SHP77 treated with DMSO at 0.1 percent for 48 hours (cell line): ENCODE measurements at regions not wholly inside any gene's neighbourhood (a gene's known extent, or its start where the extent isn't known, plus 50 kb on each side); places are given as distances from the start of the nearest gene placed in this dataset.

Source experiments
- DNase-seq: peaks from one replicate; lab custom pipeline; 2025; lab: John Stamatoyannopoulos, UW

- DNase-seq = no peak
These were observed 380.3 kb downstream of the PCNX1 start for GRCh38 chr14:71287567-71287966.

- DNase-seq = no peak
These were observed 382.3 kb downstream of the PCNX1 start for GRCh38 chr14:71289536-71289935.

GRCh38 chr14:71290301-71290700, 383.0 kb downstream of the PCNX1 start:
- DNase-seq = no peak

- no peak for DNase-seq
These were observed 383.8 kb downstream of the PCNX1 start for GRCh38 chr14:71290960-71291466.

- DNase-seq = no peak
These were observed 388.9 kb downstream of the PCNX1 start for GRCh38 chr14:71296184-71296583.

GRCh38 chr14:71300566-71301330, 393.5 kb downstream of the PCNX1 start:
- DNase-seq = no peak

- DNase-seq = no peak
These were observed 394.4 kb downstream of the PCNX1 start for GRCh38 chr14:71301611-71302010.

GRCh38 chr14:71304690-71305089, 397.4 kb downstream of the PCNX1 start:
- no peak for DNase-seq

- no peak for DNase-seq
These were observed 401.4 kb downstream of the PCNX1 start for GRCh38 chr14:71308671-71309070.

GRCh38 chr14:71309756-71310155, 402.5 kb downstream of the PCNX1 start:
- no peak for DNase-seq

GRCh38 chr14:71311061-71311460, 403.8 kb downstream of the PCNX1 start:
- DNase-seq = no peak

- DNase-seq = no peak
These were observed 407.5 kb downstream of the PCNX1 start for GRCh38 chr14:71314717-71315116.

GRCh38 chr14:71317385-71318096, 410.3 kb downstream of the PCNX1 start:
- DNase-seq = no peak

- no peak for DNase-seq
These were observed 410.8 kb downstream of the PCNX1 start for GRCh38 chr14:71318097-71318459.

- DNase-seq = no peak
These were observed 412.4 kb downstream of the PCNX1 start for GRCh38 chr14:71319666-71320065.

GRCh38 chr14:71320107-71320733, 413.0 kb downstream of the PCNX1 start, which contains the start of gene SIPA1L1:
Gene SIPA1L1 (plus strand): TSS chr14:71320476.
- DNase-seq = peak; percentile 91

GRCh38 chr14:71320734-71321573, 413.7 kb downstream of the PCNX1 start:
- no peak for DNase-seq

GRCh38 chr14:71321574-71322315, 414.5 kb downstream of the PCNX1 start:
- DNase-seq = no peak

- DNase-seq = no peak
These were observed 415.5 kb downstream of the PCNX1 start for GRCh38 chr14:71322655-71323250.

GRCh38 chr14:71324767-71325272, 417.6 kb downstream of the PCNX1 start:
- no peak for DNase-seq

GRCh38 chr14:71327691-71328090, 420.4 kb downstream of the PCNX1 start:
- no peak for DNase-seq
